PC-3 (cell line): ENCODE measurements at regions not wholly inside any gene's neighbourhood (a gene's known extent, or its start where the extent isn't known, plus 50 kb on each side); places are given as distances from the start of the nearest gene placed in this dataset.

Source experiments
- ATAC-seq: fragments of 200-7000 bp; cut with Tn5 transposase; 2 replicates; pipeline ENCODE4 v1.9.1; 2020; ENCODE audit warnings: mild to moderate bottlenecking, moderate library complexity
- BruUV-seq: library from RNA; stranded (reverse); fragments of 400-500 nt; replicated peaks from 2 replicates; lab custom pipeline; 2021; lab: Mats Ljungman, UMichigan
- CTCF ChIA-PET: fragments of 300-600 bp; sonication (Branson Sonifier 250); formaldehyde crosslinking; loops from one replicate; lab custom pipeline; 2022; ENCODE audit warnings: antibody characterized with exemption; lab: Charles Lee
- POLR2A ChIA-PET: fragments of 300-600 bp; sonication (Branson Sonifier 250); formaldehyde crosslinking; loops from one replicate; lab custom pipeline; 2022; ENCODE audit warnings: antibody characterized with exemption; ENCODE audit not compliant: unreplicated experiment; lab: Charles Lee
- DNase-seq: peaks from one replicate; pipeline ENCODE4 v3.0.0-alpha.2; 2015
- H2AFZ ChIP-seq: fragments of 300-600 bp; sonication (generic); 2 replicates; pipeline ENCODE4 v1.6.0; 2016; ENCODE audit warnings: antibody characterized with exemption, low read length
- H3F3A ChIP-seq: fragments of 300-600 bp; sonication (generic); one replicate; pipeline ENCODE4 v1.6.0; 2017; ENCODE audit warnings: antibody characterized with exemption, low read length, control low read depth, mild to moderate bottlenecking; ENCODE audit not compliant: unreplicated experiment
- H3K27ac ChIP-seq: fragments of 300-600 bp; sonication (generic); 2 replicates; pipeline ENCODE4 v1.5.1; 2016; ENCODE audit warnings: mild to moderate bottlenecking, low read length
- H3K27me3 ChIP-seq: fragments of 300-600 bp; sonication (generic); 2 replicates; pipeline ENCODE4 v1.6.1; 2016; ENCODE audit warnings: low read length, mixed read lengths
- H3K36me3 ChIP-seq: fragments of 300-600 bp; sonication (generic); 2 replicates; pipeline ENCODE4 v1.6.1; 2016; ENCODE audit warnings: low read depth, mixed run types, low read length, mixed read lengths
- H3K4me1 ChIP-seq: fragments of 300-600 bp; sonication (generic); 2 replicates; pipeline ENCODE4 v1.5.1; 2016; ENCODE audit warnings: low read length; ENCODE audit not compliant: insufficient read depth
- H3K4me2 ChIP-seq: fragments of 300-600 bp; sonication (generic); 2 replicates; pipeline ENCODE4 v1.6.0; 2016; ENCODE audit warnings: low read length
- H3K4me3 ChIP-seq: fragments of 300-600 bp; sonication (generic); 2 replicates; pipeline ENCODE4 v1.5.1; 2016; ENCODE audit warnings: mild to moderate bottlenecking, low read length, mixed read lengths
- H3K79me2 ChIP-seq: fragments of 300-600 bp; sonication (generic); 2 replicates; pipeline ENCODE4 v1.6.1; 2017; ENCODE audit warnings: low read length, mixed read lengths
- H3K9ac ChIP-seq: fragments of 300-600 bp; sonication (generic); 2 replicates; pipeline ENCODE4 v1.6.0; 2016; ENCODE audit warnings: mild to moderate bottlenecking, low read length
- H3K9me2 ChIP-seq: fragments of 300-600 bp; sonication (generic); replicated peaks from 2 replicates; pipeline ENCODE4 v1.6.1; 2016; ENCODE audit warnings: mixed run types, low read length, mixed read lengths
- H3K9me3 ChIP-seq: fragments of 300-600 bp; sonication (generic); 2 replicates; pipeline ENCODE4 v1.6.1; 2016; ENCODE audit warnings: low read length, mixed read lengths
- H4K20me1 ChIP-seq: fragments of 300-600 bp; sonication (generic); 2 replicates; pipeline ENCODE4 v1.6.1; 2016; ENCODE audit warnings: low read length, mixed read lengths
- EZH2 ChIP-seq: fragments of 300-600 bp; sonication (generic); IDR thresholded peaks from one replicate; pipeline ENCODE4 v1.6.1; 2017; ENCODE audit warnings: antibody characterized with exemption, mild to moderate bottlenecking, low read length; ENCODE audit not compliant: unreplicated experiment
- EZH2phosphoT487 ChIP-seq: fragments of 300-600 bp; sonication (generic); IDR thresholded peaks from 2 replicates; pipeline ENCODE4 v1.6.1; 2018; ENCODE audit warnings: mild to moderate bottlenecking, antibody characterized with exemption, low read length, borderline replicate concordance
- intact Hi-C: fragments of 100-400 bp; cut with micrococcal nuclease; formaldehyde crosslinking; loops from 2 replicates; pipeline ENCODE4 v1.9.0; 2023
- TF ChIP-seq, protein P1 (sequence below): fragments of 300-600 bp; sonication (generic); conservative IDR thresholded peaks from 2 replicates; pipeline ENCODE4 v1.5.1; 2017; ENCODE audit warnings: antibody characterized with exemption, low read depth, mild to moderate bottlenecking, low read length

DNA sequence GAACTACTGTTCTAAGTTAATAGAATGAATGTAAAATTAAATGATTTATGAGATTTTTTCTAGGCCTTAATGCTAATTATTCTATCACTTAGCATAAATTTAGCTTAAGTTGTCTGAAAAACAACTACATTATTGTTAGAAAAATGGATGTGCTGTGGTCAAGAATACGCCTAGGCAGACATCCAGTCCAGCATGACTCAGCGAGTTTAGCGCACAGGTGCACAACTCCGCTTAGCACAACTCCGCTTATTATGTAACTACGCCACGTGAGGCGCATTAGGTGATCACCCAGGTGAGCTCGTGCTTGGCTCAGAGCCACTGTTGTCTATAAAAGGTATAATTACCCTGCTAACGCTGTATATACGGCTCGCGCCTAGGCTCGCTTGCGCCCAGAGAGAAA, 1043.6 kb upstream of the ADGRL4 start:
- Histone ChIP-seq H3K9me2 (no peaks in the 10 kb centered on the region), H3K4me2 (no peak overlapping the region), H3K9ac (no peak overlapping the region), H3K4me3 (no peak overlapping the region), H4K20me1 (no peaks in the 10 kb centered on the region), H3K79me2 (no peaks in the 10 kb centered on the region), H3F3A (no peaks in the 10 kb centered on the region), H3K36me3 (no peaks in the 10 kb centered on the region), H3K27ac (no peak overlapping the region), H3K9me3 (no peaks in the 10 kb centered on the region), H3K27me3 (no peaks in the 10 kb centered on the region), H2AFZ (no peak overlapping the region), H3K4me1 (peaks cover 12% of the 10 kb centered on the region)
- no TSS peak for BruUV-seq
- TF ChIP-seq EZH2phosphoT487 (no peak), EZH2 (no peak)
- TF ChIP-seq, protein P1, sequence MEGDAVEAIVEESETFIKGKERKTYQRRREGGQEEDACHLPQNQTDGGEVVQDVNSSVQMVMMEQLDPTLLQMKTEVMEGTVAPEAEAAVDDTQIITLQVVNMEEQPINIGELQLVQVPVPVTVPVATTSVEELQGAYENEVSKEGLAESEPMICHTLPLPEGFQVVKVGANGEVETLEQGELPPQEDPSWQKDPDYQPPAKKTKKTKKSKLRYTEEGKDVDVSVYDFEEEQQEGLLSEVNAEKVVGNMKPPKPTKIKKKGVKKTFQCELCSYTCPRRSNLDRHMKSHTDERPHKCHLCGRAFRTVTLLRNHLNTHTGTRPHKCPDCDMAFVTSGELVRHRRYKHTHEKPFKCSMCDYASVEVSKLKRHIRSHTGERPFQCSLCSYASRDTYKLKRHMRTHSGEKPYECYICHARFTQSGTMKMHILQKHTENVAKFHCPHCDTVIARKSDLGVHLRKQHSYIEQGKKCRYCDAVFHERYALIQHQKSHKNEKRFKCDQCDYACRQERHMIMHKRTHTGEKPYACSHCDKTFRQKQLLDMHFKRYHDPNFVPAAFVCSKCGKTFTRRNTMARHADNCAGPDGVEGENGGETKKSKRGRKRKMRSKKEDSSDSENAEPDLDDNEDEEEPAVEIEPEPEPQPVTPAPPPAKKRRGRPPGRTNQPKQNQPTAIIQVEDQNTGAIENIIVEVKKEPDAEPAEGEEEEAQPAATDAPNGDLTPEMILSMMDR = no peak
- intact Hi-C loops = no loop called here
- ChIA-PET CTCF (no interaction called here), POLR2A (no interaction called here)
- DNase-seq = no peak
- no peak for ATAC-seq

DNA sequence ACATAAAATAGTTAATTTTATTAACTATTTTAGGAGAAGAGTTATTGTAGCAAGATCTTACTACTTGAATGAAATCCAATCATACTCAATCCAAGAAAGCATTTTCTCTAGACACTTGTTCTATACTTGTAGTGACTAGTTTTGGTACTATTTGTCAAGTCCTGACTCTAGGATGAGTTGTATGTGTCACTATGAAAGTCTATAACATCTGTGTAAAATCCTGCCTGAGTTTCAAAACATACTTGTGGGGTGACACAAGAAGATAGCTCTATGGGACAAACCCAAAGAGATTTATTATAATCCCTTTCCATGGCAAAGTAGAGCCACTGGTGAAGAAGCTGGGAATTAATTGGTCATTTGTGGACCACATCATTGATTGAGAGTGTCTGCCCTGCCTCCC, 1042.2 kb upstream of the ADGRL4 start:
- no peaks in the 10 kb centered on the region for H3K27me3 ChIP-seq
- H3K9me2 ChIP-seq = no peaks in the 10 kb centered on the region
- peaks cover under 1% of the 10 kb centered on the region; the same call in 1 of the 2 replicates for H3K4me1 ChIP-seq
- H3K4me3 ChIP-seq = no peak overlapping the region
- no peak overlapping the region for H3K4me2 ChIP-seq
- DNase-seq (no peak), ATAC-seq (no peak)
- H3K9ac ChIP-seq = no peak overlapping the region
- CTCF ChIA-PET = no interaction called here
- no peak overlapping the region for H3K27ac ChIP-seq
- intact Hi-C loops = no loop called here
- no peaks in the 10 kb centered on the region for H3K36me3 ChIP-seq
- no TSS peak for BruUV-seq
- H4K20me1 ChIP-seq = no peaks in the 10 kb centered on the region
- no peaks in the 10 kb centered on the region for H3K79me2 ChIP-seq
- no peak for TF ChIP-seq EZH2phosphoT487
- TF ChIP-seq EZH2 = no peak
- TF ChIP-seq, protein P1 = no peak
- no peaks in the 10 kb centered on the region for H3F3A ChIP-seq
- no peak overlapping the region for H2AFZ ChIP-seq
- POLR2A ChIA-PET = no interaction called here
- no peaks in the 10 kb centered on the region for H3K9me3 ChIP-seq

DNA sequence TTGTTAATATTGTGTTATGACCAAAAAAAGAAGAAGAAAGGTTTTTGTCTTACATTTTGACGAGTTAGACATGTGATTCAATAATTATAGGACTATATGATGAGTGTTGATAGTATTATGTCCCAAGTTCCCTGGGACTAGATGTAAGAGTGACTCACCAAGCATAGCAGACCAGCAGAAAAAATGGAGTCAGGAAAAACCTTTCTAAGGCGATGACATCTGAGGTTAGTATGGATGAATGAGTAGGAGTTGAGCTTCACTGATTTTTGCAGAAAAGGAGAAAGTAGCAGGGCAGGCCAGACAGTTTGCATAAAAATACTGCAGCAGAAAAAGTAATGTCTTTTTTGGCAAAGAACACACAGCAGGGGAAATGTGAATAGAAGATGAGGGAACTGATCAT, 1041.3 kb upstream of the ADGRL4 start:
- Histone ChIP-seq H3K79me2 (no peaks in the 10 kb centered on the region), H3K36me3 (no peaks in the 10 kb centered on the region), H4K20me1 (no peaks in the 10 kb centered on the region), H3K9ac (no peak overlapping the region), H3F3A (no peaks in the 10 kb centered on the region), H3K4me1 (no peaks in the 10 kb centered on the region), H3K4me2 (no peak overlapping the region), H3K9me2 (no peaks in the 10 kb centered on the region), H2AFZ (no peak overlapping the region), H3K27ac (no peak overlapping the region), H3K4me3 (no peak overlapping the region), H3K27me3 (no peaks in the 10 kb centered on the region), H3K9me3 (no peaks in the 10 kb centered on the region)
- no peak for ATAC-seq
- BruUV-seq = no TSS peak
- intact Hi-C loops = no loop called here
- DNase-seq = no peak
- ChIA-PET POLR2A (no interaction called here), CTCF (no interaction called here)
- TF ChIP-seq EZH2 = no peak
- no peak for TF ChIP-seq EZH2phosphoT487
- TF ChIP-seq, protein P1 = no peak
